Activated naive CD4-positive, alpha-beta T cell treated with anti-CD3 and anti-CD28 coated beads, Interleukin-2, amount 50 U/mL, for 16 hours (primary cell): ENCODE measurements at regions not wholly inside any gene's neighbourhood (a gene's known extent, or its start where the extent isn't known, plus 50 kb on each side); places are given as distances from the start of the nearest gene placed in this dataset.
"Not testable (repeated sequence)": the region's sequence is repeated elsewhere in the genome, so short reads cannot be mapped to it uniquely, and the experiment has no call there.

Source experiments
- DNase-seq: peaks from one replicate; pipeline ENCODE4 v3.0.0-alpha.2; 2020

DNA sequence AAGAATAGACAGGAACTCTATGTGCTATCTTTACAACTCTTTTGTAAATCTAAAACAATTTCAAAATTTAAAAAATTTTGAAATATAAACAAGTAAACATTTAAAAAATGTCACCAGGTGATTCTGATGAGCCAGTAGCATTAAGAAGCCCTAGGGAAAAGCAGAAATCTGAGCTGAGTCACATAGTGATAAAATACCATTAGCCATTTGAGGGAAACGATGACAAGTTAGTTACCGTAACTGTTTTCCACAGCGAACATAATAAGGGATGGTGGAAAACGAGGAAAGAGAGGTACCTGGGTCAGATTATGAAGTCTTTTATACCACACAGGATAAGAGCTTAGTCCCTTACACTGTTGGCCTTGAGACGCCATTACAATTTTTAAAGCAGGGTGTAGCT, 55.5 kb downstream of the PRR15 start:
- no peak for DNase-seq

DNA sequence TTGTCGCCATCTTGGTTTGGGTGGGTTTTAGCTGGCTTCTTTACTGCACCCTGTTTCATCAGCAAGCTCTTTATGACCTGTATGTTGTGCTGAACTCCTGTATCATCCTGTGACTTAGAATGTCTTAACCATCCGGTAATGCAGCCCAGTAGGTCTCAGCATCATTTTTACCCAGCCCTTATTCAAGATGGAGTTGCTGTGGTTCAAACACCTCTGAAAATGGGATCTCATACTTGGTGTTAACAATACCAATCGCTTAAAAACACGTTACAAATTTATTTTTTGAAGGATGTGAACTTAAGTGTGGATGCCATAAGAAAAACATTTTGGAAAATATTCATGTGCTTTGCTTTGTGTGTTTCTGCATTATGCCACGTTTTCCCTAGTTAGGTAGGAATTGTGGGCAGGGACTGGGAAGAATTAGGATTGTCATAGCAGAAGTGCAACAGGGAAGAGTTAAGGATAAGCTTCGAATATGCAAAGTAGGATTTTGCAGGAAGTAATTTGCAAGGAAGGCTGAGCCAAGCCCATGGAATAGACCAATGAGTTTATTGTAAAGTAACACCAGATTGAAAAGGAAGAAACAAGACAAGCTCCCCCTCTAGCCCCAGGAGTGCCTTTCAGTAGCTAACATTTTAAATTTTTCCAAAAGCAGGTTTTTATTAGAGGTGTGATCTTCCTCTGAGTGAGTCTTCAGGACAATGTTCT, 56.4 kb downstream of the PRR15 start:
- DNase-seq, result no peak

DNA sequence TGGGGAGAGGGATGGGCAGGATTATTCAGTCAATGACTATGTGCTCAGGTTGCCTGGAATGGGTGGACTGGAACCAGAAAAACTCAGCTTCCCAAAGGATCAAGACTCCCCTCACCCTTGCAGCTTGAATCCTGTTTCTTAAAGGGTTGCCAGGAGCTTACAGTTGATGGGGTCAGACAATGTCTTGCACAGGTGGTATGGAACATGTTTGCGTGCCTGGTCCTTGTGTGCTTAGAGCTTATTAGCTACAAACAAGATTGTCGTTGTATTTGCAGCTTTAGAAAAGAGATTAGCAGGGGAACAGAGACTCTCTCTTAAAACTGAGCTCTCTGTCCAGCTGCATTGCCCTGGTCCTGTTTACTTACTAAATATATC, 56.9 kb downstream of the PRR15 start:
- no peak for DNase-seq

DNA sequence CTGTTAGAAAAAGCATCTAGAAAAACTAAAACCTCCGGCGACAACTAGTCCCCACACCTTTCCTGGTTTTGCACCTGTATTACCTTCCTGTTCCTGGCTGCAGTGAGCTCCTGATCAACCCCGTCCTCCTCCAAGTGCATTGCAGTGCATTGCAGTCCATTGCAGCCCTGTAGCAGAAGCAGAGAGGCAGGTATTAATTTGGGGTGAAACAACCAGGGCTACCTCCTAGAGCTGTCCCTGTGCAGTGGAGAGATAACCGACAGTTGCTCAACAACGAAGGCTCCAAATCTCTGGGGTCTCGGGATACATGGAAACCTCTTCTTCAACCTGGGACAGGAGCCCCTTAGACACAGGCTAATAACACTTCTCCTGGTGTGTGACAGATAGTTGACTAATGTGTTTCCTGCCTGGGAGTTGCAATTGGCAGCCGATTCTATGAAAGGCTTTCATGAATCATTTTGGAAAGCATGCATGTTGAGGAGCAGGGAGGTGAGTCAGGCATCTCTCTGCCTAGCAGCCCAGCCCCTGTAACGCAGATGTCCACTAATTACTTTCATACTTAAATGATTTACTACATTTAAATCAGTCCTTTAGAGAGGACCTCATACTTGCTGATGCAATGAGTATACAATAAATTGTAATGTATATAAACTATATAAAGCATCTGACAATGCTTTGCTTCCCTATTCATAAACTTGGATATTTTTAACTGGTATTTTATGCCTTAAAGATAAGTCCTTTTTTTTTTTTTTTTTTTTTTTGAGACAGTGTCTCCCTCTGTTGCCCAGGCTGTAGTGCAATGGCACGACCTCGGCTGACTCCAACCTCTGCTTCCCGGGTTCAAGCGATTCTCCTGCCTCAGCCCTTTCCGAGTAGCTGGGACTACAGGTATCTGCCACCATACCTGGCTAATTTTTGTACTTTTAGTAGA, 59.0 kb downstream of the PRR15 start:
- DNase-seq, result no peak

DNA sequence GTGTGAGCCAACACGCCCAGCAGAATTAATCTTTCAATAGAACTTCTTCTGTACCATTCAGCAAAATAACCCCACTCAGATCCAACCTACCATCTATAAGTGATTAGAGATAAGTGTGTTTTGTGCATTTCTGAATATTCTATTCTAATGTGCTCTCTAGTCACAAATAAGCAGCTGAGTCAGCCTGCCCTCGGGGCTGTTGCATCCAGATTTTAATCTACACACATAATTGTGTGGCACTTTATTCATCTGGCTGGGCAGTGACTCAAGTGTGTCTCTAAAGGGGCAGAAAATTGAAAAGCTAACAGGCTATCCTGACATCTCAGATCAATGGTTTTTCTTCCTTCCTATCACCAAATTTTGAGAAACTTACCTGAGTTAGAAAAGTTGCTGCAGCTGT, 60.3 kb downstream of the PRR15 start:
- no peak for DNase-seq

DNA sequence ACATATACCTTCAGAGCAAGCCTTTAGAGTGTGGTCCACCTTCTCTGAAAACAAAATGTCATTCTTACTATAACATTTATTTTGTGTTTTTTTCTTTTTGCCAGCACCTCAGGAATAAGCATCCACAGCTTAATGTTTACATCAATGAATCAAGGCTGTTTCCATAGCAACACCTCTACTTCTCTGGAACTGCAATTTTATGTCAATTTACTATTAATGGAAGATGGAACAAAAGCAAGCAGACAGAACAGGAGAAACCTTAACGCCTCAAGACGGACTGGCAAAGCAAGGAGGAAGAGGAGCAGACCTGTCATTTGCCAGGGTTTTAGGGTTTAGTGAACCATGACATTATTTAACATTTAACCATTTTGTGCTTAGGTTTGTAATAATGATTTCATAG, 63.1 kb downstream of the PRR15 start:
- no peak for DNase-seq

DNA sequence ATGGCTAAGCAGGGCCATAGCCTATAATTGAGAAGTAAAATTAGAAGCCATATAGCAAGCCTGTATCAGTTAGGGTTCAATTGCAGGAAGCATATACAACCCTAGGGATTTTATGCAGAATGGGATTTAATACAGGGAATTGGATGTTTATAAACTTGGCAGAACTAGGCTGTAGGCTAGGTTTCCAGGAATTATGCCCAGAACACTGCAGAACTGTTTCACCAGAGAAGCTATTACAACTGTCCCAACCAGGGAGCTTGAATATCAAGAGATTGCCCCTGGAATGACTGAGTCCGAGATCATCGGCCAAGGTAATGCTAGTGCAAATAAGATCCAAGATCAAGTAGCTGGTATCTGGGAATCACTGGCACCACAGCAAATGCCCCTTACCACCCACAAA, 64.0 kb downstream of the PRR15 start:
- no peak for DNase-seq

DNA sequence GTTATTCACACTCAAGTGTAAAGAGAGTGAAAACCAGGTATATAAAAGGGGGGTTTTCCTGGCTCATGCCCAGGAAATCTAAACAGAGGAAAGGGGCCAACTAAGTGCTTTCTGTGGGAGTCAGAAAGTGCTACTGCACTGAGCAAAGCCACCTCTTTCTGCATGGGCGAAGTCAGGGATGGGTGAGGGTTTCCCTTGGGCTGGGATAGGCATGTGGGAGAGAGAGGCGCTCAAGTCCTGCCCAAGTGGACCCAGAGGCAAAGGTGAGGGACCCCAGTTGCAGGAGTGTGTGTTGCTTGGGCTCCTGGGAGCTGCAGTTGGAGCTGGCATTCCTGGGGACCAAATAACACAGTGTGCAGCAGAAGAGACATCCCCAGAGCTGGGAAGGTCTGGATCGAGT, 65.9 kb downstream of the PRR15 start:
- no peak for DNase-seq

DNA sequence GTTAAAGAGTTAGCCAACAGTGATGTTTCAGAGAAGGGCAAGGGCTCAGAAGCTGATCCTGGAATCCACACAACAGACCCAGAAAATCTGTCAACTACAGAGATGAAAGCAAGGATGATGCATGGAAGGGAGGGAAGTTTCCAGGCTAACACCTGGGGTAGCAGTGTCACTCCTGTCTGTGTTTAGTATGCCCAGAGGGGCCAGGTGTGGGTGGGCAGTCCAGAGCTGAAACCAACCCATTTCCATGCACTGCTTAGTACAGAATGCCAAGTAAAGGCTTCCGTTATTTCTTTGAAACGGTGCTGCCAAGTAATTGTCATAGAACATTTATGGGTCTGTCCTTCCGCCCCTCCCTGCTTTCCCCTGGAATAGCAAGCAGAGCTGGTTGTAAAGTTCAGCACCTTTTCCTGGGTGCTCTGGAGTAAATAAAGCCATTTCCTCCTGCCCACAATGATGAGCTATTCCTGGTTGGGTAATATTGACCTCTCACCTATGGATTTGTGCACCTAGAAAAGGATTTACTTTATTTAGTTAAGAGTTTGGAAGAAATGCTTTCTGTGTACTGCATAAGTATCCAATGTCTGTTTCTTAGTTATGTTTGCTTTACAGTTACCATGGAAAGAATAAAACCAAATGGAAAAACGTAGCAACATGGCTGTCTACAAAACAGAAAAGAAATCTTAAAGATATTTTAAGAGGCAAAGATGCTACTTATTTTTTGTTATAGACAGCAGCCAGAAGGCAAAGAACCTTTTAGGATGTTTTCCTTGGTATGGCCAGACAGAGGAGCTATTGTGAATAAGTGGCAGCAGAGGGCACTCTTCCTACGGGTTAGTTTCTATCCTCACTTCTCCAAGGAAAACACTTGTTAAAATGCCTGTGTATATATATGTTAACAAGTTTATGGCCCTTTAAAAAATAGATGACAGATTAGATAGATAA, 71.7 kb downstream of the PRR15 start:
- not testable (repeated sequence) for DNase-seq

DNA sequence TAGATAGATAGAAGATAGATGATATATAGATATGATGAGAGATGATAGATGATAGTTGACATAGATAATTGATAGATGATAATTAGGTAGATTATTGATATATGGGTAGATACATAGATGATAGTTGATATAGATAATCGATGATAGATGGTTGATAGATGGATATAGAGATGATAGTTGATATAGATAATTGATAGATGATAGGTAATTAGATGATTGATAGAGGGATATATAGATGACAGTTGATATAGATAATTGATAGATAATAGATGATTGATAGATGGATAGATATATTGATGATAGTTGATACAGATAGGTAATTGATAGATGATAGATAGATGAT, 72.3 kb downstream of the PRR15 start:
- DNase-seq, result no peak

DNA sequence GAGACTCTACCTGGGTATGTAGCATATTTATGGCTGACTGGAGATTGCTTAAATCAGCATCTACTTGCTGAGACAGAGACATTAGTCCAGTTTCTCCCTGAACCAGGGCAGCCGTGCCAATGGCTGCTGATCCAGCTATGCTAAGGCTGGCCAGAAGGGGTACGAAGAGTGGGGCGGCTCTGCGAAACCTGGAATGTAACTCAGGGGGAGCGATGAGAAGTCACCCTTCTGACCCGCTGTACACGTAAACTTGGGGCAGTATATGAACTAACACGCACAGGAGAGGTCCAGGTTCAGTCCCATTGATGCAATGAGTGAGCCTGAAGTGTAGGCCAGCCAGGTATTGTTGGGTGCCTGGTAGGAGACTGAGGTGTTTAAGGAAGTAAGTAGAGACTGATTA, 73.7 kb downstream of the PRR15 start:
- no peak for DNase-seq

DNA sequence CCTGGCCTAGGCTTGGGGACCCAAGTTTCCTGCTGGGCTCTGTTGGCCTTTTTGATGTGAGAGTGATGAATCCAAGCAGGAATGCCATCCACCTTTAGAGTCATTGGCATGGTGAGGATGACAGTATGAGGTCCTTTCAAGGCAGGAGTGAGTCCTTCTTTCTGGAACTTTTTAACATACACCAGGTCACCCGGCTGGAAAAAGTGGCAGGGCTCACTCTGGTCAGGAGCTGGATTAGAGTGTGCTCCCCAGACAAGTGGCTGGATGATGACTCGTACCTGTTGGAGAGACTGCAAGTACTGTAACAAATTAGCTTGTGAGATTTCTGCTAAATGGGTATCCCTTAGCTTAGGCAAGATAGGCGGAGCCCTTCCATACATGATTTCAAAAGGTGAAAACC, 75.2 kb downstream of the PRR15 start:
- not testable (repeated sequence) for DNase-seq

DNA sequence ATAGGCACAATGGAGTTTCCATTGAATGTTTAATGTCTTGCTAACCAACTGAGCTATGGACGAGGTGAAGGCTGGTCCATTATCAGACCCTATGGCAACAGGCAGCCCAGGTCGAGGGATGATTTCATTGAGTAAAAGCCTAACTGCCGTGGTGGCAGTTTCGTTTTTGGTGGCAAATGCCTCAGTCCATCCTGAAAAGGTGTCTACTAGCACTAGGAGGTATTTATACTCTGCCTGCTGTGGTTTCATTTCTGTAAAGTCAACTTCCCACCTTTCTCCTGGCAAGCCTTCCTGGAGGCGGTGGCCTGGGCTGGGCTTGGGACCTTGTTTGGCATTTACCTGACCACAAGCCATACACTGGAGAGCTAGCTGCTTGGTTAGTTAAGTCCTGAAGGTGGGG, 75.8 kb downstream of the PRR15 start:
- no peak for DNase-seq

DNA sequence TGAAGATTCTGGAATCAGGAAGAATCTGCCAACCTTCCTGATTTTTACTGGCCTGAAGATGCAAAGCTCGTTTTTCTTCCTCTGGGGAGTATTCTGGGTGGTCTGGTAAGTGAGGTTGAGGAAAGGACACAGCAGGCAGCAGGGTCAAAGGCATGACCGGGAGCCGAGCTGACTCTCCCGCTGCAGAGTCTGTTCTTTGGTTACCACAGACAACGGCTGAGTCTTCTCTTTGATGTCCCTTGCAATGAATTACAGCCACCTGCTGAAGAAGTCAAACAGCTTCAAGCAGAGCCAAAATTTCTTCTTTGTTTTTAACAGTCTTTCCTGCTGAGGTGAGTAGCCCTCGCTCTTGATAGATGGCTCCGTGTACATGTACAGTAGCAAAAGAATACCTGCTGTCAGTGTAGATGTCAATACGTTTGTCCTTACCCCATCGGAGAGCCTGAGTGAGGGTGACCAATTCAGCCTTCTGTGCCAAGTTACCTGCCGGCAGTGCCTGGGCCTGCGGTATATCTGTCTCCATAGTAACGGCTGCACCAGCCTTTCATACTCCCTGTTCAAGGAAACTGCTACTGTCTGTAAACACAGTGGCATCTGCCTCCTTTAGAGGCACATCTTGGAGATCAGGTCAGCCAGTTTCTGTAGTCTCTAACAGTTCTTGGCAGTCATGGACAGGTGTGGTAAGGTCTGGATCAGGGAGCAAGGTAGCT, 76.4 kb downstream of the PRR15 start:
- DNase-seq, result no peak

DNA sequence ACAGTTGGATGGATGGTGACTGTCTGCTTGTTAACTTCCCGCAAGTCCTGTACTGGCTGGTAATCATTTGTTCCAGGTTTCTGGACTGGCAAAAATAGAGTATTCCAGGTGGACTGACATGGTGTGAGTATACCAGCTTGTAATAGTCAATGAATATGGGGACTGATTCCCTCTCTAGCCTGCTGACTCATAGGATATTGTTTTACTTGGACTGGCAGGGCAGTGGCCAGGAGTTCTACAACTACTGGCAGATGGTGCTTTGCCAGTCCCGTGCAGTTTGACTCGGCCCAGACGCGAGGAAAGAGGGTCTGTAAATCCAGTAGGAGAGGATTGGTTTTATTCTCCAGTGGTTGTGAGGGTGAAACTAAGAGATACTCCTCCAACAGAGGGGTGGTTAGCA, 78.0 kb downstream of the PRR15 start:
- DNase-seq, result no peak

DNA sequence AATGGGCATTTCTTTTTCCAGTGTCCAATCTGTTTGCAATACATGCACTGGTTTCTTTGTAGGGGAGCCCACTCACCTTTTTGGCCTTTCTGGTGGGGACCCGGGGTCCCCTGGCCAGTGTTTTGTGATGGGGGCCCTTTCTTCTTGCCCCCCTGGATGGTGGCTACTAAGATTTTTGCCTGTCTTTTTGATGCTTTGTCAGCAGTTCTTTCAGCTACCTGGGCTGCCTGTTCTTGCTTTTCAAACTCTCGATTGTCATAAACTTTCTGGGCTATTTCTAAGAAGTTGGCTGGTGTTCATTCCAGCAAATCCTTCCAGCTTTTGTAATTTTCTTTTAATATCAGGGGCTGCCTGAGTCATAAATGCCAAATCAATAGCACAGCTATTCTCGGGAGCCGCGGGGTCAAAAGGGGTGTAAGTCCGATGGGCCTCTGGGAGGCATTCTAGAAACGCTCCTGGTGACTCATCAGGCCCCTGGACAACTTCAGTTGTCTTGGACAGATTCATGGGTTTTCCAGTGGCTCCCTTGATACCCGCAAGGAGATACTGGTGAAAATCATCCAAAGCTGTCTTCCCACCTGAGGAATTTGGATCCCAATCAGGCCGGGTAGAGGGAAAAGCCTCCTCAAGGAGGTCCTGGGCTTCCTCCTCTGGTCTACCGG, 79.0 kb downstream of the PRR15 start:
- DNase-seq, result no peak

DNA sequence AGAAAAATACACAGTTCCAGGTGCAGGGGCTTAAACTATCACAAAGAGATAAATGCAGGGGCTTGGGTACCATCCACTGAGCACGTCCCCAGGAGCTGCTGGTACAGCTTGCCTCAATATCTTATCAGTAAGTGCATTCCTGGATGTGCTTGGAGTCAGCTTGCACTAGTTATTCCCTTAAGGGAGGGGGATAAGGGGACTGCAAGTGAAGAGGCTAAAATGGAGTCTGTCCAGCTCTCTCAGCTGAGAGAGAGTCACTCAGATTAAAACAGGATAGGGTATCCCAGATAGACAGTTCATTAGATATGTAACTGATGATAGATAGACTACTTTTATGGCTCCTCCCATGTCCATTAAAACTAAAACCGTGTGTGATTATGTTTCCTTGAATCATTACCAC, 82.5 kb downstream of the PRR15 start:
- not testable (repeated sequence) for DNase-seq

DNA sequence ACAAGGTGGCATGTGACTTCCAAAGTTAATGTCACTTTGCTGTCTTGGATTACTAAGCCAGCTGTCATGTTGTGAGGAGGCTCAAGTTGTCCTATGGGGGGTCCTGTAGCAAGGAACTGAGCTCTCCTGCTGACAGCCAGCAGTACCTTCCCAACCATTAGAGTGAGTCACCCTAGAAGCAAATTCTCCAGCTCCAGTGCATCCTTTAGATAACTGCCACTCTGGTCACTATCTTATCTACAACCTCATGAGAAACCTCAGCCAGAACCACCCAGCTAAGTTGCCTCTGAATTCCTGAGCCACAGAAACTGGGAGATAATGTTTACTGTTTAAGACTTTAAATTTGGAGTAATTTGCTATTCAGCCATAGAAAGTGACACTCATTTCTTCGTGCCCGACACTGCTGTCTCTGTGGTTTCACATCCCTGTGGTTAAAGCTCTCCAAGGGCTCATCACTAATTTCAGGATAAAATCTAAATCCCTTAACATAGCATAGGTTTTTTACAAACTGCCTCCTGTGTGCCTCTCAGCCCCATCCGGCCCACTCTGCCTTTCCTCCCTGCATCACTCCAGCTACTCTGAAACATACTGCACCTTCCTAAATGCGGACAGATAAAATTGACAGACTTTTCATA, 83.5 kb downstream of the PRR15 start:
- DNase-seq, result no peak

DNA sequence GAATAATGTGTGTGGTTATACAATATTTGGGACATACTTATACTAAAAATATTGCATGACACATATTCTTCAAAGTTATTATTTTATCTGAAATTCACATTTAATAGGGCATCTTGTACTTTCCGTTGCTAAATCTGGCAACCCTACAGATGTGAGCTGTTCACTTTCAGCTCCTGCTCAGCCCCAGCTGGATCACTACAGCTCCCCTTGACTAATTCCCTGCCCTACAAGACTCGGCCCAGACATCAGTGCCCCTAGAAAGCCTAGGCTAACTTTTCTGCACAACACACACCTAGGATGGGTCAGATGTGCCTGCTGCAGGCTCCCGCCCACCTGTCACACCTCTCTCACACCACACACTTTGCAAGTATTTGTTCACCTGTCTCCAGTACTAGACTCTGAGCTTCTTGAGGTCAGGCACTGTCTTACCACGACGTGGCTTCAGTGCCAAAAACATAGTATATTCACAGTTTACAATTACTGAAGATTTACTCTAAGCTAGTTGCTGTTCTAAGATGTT, 84.1 kb downstream of the PRR15 start:
- DNase-seq, result not testable (repeated sequence)

DNA sequence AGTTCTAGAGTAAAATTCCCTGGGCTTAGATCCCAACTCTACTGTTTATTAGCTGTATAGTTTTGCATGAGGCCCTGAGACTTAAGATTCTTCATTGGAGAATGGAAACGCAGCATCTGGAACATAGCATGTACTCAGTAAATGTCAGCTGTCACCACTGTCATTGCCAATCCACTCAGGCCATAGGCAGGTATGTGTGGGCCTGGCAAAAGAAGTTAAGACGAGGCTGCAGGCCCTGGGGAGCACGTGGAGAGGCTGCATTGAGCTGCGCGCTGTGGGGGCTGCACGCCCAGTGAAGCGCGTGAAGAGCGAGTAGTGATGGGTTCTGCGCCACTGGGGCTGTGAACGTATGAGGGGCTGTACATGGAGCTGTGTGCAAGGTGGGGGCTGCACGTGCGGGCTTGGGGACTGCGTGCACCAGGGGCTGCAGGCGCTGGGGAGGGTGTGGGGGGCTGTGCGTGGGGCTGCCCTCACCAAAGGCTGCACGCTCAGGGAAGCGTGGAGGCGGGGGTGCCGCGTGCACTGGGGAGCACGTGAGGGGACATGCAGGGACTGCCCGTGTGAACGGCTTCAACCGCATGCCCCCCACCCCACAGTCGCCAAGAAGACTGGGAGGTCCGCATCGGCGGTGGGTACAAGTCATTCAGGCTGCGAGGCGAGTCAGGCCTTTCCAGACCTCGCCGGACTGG, 85.5 kb downstream of the PRR15 start:
- no peak for DNase-seq

DNA sequence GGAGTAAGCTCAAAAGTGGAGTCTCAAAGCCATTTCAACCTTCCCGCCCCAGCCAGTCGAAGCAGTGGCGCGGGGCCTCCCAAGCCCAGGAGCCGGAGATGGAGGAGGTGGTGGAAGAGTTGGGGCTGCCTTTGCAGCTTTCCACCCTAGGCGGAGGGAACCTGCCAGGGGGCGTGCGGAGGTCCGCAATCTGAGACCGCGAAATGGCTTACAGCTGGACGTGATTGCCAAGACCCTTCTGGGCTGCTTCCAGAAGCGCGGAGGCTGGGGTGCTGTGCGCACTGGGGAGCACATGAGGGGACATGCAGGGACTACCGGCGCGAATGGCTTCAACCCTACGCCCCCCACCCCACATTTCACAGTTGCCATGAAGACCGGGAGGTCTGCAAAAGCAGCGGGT, 86.2 kb downstream of the PRR15 start:
- DNase-seq, result no peak
